Dendritic cell treated with granulocyte-macrophage colony-stimulating factor and Interleukin-4, amounts not matched to agents 40 ng/mL and 50 ng/mL, for 4 days (primary cell): ENCODE measurements at regions not wholly inside any gene's neighbourhood (a gene's known extent, or its start where the extent isn't known, plus 50 kb on each side); places are given as distances from the start of the nearest gene placed in this dataset.

Experiments used
- H3K27ac Mint-ChIP-seq: one replicate; pipeline ENCODE4 v1.8.0; 2022; ENCODE audit warnings: mild to moderate bottlenecking, mixed read lengths
- H3K27me3 Mint-ChIP-seq: one replicate; pipeline ENCODE4 v1.8.0; 2022; ENCODE audit warnings: mild to moderate bottlenecking, mixed read lengths
- H3K36me3 Mint-ChIP-seq: one replicate; pipeline ENCODE4 v1.8.0; 2022; ENCODE audit warnings: low read depth, mixed read lengths
- H3K4me1 Mint-ChIP-seq: one replicate; pipeline ENCODE4 v1.8.0; 2022; ENCODE audit warnings: low read depth, mixed read lengths
- H3K4me3 Mint-ChIP-seq: one replicate; pipeline ENCODE4 v1.8.0; 2022; ENCODE audit warnings: mild to moderate bottlenecking, moderate library complexity, mixed read lengths
- H3K9me3 Mint-ChIP-seq: one replicate; pipeline ENCODE4 v1.8.0; 2022; ENCODE audit warnings: mixed read lengths
- intact Hi-C: fragments of 100-400 bp; cut with micrococcal nuclease; formaldehyde crosslinking; loops from one replicate; pipeline ENCODE4 v1.15.0; 2022

DNA sequence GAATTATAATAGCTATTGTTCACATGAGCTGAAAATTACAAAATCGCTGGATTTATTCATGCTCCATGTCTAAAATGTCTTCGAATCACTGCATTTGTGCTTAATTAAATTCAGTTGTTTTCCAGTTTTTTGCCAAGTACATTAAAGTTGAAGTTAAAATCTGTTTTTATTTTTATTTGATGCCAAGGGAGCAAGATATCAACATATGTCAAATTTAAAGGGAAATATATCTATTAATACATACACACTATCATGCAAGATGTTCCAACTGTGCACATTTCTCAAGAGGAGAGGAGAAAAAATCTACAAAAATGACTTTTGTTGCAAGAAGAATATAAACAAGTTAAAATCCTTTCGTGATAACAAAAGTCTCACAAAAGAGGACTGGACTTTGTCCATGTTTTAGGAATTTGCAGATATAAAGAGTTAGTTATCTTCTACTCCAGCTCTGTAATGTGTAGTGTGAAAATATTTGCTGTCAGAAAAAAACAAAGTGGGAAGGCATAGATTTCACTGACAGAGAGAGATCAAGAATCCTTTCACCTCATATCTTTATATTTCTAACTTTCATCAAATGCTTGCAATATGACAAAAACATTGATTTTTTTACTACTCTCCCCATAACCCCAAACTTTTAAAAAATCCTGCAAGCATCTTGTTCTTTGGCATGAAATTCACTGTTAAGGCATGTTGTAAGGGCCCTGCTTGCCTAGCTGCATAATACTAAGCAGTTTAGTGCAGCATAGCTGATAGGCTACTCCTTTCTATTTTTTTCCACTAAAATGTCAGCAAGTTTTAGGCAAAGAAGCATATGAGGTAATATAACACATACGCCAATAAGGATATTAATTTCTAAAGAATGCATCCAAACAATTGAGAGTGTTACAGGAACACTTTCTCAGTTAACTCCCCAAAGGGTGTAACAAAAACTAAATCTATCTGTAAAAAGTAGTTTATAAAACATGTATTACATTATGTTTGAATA is 340.2 kb upstream of the ADAMTS5 start:
- Mint-ChIP-seq H3K4me1 (no peaks in the 10 kb centered on the region), H3K36me3 (no peaks in the 10 kb centered on the region), H3K9me3 (peaks cover 4% of the 10 kb centered on the region), H3K4me3 (no peak overlapping the region), H3K27me3 (no peaks in the 10 kb centered on the region), H3K27ac (no peak overlapping the region)
- intact Hi-C loops: no loop called here

DNA sequence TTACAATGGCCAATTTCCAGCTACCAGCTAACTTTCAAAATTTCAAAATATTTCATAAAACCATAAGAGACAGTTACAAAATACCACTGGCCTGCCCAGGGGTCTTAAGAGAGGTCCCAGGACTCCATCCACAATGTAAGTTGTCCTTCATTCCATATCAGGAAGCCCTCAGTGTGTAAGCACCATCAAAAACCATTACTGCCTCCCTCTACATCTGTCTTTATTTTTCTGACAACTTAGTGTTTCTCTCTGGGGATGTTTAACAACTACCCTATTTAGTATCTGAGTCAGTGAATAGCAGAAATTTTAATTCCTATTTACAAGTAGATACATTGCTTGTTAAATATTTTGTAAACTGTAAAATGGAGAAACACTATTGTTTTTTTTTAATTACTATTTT is 339.3 kb upstream of the ADAMTS5 start:
- H3K27ac Mint-ChIP-seq: no peak overlapping the region
- H3K36me3 Mint-ChIP-seq: no peaks in the 10 kb centered on the region
- no peak overlapping the region for H3K4me3 Mint-ChIP-seq
- H3K27me3 Mint-ChIP-seq: no peaks in the 10 kb centered on the region
- H3K4me1 Mint-ChIP-seq: no peaks in the 10 kb centered on the region
- intact Hi-C loops: no loop called here
- peaks cover 8% of the 10 kb centered on the region for H3K9me3 Mint-ChIP-seq

DNA sequence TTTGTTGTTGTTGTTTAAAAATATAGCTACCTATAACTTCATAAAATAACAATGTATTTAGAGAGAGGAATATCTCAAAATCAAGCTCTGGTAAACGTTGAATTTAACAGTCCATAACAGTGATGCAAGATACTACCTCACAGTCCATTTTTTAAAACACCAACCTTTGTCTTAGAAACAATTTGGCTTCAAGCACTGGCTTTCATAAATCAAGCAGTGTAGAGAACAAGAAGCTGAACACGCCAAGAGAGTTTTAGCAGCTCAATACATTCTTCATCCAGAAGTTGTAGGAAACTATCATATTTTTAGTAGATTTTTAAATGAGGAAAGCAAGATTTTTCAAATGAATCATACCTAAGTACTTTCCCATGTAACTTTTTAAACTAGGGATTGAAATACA is 334.3 kb upstream of the ADAMTS5 start:
- Mint-ChIP-seq H3K27me3 (no peaks in the 10 kb centered on the region), H3K27ac (no peak overlapping the region), H3K9me3 (peaks cover 23% of the 10 kb centered on the region), H3K36me3 (no peaks in the 10 kb centered on the region), H3K4me1 (no peaks in the 10 kb centered on the region), H3K4me3 (no peak overlapping the region)
- intact Hi-C loops: no loop called here

DNA sequence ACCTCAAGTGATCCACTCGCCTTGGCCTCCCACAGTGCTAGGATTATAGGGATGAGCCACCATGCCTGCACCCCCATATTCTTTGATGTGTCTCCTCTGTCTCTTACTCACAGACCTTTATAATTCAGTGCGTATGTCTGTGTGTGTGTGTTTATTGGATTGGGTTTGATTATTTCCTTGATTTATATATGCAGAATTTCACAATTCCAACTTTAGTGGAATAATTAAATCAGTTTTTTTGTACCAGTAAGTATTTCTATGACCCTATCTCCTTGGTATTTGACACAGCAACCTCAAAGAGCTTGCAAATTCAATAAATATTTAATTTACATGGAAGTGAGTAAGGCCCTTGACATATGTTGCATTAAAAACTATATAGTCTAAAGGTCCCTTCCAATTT is 333.9 kb upstream of the ADAMTS5 start:
- Mint-ChIP-seq H3K9me3 (peaks cover 28% of the 10 kb centered on the region), H3K27ac (no peak overlapping the region), H3K27me3 (no peaks in the 10 kb centered on the region), H3K4me1 (no peaks in the 10 kb centered on the region), H3K36me3 (no peaks in the 10 kb centered on the region), H3K4me3 (no peak overlapping the region)
- intact Hi-C loops: no loop called here

DNA sequence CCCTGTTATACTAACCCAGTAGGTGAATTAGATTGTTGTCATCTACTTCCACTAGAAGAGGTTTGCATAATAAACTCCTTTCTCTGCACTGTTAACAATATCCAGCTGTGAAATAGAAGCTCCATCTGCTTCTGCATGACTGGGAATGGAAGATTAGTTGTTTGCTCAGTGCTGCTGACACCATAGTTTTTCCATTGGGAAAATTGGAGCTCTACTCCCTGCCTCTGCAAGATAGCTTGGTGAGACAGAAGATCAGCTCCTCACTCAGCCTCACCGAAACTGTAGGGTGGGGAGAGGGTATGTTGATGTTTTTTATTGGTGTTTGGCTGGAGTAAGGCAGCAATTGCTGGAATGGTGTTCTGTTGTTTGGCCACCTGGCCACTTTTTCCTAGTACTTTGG is 331.6 kb upstream of the ADAMTS5 start:
- no peak overlapping the region for H3K27ac Mint-ChIP-seq
- peaks cover 49% of the 10 kb centered on the region for H3K9me3 Mint-ChIP-seq
- H3K4me1 Mint-ChIP-seq: no peaks in the 10 kb centered on the region
- intact Hi-C loops: no loop called here
- H3K36me3 Mint-ChIP-seq: no peaks in the 10 kb centered on the region
- no peak overlapping the region for H3K4me3 Mint-ChIP-seq
- H3K27me3 Mint-ChIP-seq: no peaks in the 10 kb centered on the region

DNA sequence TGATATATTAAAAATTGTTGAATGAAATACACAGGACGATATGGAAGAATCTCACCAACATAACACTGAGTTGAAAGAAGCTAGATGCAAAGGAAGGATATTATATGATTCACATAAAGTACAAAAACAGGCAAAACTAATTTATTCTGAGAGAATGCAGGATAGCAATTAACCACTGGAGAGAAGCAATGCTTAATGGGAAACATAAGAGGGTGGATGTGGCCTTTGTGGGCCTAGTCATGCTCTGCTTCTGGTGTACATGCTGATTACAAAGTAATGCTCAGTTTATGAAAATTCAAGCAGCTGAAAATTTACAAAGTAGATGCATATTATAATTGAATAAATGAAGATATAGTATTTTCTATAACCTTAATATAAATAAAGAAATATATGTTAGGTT is 326.4 kb upstream of the ADAMTS5 start:
- Mint-ChIP-seq H3K4me1 (no peaks in the 10 kb centered on the region), H3K9me3 (peaks cover 41% of the 10 kb centered on the region), H3K27me3 (no peaks in the 10 kb centered on the region), H3K27ac (no peak overlapping the region), H3K4me3 (no peak overlapping the region), H3K36me3 (no peaks in the 10 kb centered on the region)
- intact Hi-C loops: no loop called here

DNA sequence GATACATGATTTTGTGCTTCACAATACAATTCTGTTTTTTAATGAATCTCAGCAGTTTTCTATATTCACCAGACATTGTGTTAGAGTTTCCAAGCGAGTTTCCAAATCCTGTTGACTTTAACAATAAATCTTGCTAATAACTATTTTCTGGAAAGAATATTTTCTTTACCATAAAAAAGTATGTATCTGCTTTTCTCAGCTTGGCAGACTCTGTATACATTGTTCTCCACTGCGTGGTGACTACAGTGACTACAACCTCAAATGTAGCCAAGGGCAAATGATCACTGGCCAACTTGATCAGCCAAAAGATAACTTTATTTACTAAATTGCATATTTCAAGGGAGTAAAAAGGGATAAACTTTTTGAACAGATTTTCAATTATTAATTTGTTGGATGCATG is 325.9 kb upstream of the ADAMTS5 start:
- intact Hi-C loops: no loop called here
- Mint-ChIP-seq H3K4me3 (no peak overlapping the region), H3K9me3 (peaks cover 41% of the 10 kb centered on the region), H3K36me3 (no peaks in the 10 kb centered on the region), H3K4me1 (no peaks in the 10 kb centered on the region), H3K27me3 (no peaks in the 10 kb centered on the region), H3K27ac (no peak overlapping the region)

DNA sequence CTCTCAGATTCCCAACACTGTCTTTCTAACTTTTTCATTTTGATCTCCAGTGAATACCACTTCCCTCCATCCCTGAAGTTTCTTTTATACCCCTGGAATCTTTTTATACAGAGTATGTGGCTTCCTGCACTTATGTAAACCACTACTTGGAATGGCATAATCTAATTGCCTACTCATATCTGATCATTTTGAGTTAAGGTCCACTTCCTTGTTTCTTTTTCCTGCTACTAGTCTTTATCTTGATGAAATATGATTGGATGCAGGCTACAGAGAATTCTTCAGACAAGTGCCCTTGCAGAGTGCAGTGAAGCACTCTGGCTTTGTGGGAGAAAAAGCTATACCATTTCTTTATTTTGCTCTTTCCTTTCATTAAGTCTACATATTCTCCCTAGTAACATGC is 325.3 kb upstream of the ADAMTS5 start:
- Mint-ChIP-seq H3K36me3 (no peaks in the 10 kb centered on the region), H3K27ac (no peak overlapping the region), H3K9me3 (peaks cover 46% of the 10 kb centered on the region), H3K4me3 (no peak overlapping the region), H3K27me3 (no peaks in the 10 kb centered on the region), H3K4me1 (no peaks in the 10 kb centered on the region)
- intact Hi-C loops: no loop called here

DNA sequence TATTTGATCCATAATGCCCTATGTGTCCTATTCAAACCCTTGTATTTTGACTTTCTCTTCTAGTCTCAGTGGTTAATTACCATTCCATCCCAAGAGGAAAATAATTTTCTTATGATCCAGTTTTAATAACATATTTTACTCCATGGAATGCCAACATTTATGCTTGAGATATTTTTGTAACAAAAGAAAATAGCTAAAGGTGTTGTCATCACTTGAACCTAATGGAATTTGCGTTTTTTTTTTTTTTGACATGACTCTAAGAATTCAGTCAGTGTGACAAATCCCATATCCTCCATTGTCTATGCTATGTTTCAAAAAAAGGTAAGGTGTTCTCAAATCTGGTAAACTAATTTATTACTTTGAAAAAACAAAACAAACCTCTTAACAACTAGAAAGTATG is 324.1 kb upstream of the ADAMTS5 start:
- Mint-ChIP-seq H3K4me1 (no peaks in the 10 kb centered on the region), H3K36me3 (no peaks in the 10 kb centered on the region), H3K27me3 (no peaks in the 10 kb centered on the region), H3K9me3 (peaks cover 37% of the 10 kb centered on the region), H3K27ac (no peak overlapping the region), H3K4me3 (no peak overlapping the region)
- intact Hi-C loops: no loop called here

DNA sequence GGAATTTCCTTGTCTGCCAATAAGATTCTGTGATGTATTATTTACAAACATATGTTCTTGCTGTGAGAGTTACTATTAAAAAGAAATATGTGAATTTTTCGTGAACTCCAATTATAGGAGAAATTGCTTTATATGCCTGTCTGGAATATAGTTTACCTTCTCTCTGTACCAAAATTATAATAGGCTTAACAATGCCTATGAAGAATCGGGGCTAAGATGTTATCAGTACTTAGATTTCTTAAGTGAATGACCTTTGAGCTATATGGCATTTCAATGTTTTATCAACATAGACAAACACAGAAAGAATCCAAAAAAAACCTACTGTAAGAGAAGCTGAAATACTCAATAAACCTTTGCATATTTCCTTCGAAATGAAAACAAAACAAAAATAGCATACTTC is 323.1 kb upstream of the ADAMTS5 start:
- intact Hi-C loops: no loop called here
- H3K4me1 Mint-ChIP-seq: no peaks in the 10 kb centered on the region
- H3K27me3 Mint-ChIP-seq: no peaks in the 10 kb centered on the region
- H3K36me3 Mint-ChIP-seq: no peaks in the 10 kb centered on the region
- no peak overlapping the region for H3K27ac Mint-ChIP-seq
- no peak overlapping the region for H3K4me3 Mint-ChIP-seq
- H3K9me3 Mint-ChIP-seq: peaks cover 27% of the 10 kb centered on the region

DNA sequence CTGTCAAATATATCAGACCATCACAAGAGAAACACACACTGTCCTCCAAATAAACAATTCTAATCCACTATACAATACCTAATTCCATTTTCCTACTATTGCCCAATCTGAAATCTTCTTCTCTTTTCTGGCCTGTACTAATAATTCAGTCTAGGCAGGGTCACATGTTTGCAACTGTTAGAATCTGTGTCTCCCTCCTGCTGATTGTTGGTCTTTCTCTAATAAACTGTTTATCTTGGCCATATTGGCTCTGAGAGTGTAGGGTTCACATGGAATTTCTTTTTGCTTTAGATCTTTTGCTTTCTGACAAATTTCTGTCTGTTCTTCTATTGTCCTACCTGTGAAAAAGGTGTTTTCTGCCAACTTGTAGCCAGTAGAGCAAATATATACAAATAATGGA is 319.9 kb upstream of the ADAMTS5 start:
- H3K4me3 Mint-ChIP-seq: no peak overlapping the region
- H3K27ac Mint-ChIP-seq: no peak overlapping the region
- intact Hi-C loops: no loop called here
- H3K9me3 Mint-ChIP-seq: peaks cover 14% of the 10 kb centered on the region
- H3K27me3 Mint-ChIP-seq: no peaks in the 10 kb centered on the region
- no peaks in the 10 kb centered on the region for H3K36me3 Mint-ChIP-seq
- no peaks in the 10 kb centered on the region for H3K4me1 Mint-ChIP-seq

DNA sequence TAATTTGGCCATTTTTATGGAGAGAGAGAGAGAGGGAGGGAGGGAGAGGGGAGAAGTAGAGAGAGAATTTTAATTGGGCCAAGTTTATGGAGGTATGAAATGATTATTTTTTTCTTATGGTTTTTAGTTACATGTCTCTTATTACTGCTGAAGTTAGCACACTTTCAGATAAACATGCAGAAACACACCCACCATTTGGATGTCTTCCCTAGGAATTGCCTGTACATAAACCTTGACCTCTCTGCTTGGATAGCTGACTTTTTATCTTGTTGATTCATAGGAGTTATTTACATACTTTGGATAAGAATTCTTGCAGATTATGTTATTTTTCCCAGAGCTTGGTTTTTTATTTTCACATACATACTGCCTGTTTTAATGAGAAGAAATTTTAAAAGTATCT is 310.2 kb upstream of the ADAMTS5 start:
- Mint-ChIP-seq H3K27ac (no peak overlapping the region), H3K27me3 (no peaks in the 10 kb centered on the region), H3K4me3 (no peak overlapping the region), H3K9me3 (peaks cover 10% of the 10 kb centered on the region), H3K4me1 (peaks cover 19% of the 10 kb centered on the region), H3K36me3 (no peaks in the 10 kb centered on the region)
- intact Hi-C loops: no loop called here

DNA sequence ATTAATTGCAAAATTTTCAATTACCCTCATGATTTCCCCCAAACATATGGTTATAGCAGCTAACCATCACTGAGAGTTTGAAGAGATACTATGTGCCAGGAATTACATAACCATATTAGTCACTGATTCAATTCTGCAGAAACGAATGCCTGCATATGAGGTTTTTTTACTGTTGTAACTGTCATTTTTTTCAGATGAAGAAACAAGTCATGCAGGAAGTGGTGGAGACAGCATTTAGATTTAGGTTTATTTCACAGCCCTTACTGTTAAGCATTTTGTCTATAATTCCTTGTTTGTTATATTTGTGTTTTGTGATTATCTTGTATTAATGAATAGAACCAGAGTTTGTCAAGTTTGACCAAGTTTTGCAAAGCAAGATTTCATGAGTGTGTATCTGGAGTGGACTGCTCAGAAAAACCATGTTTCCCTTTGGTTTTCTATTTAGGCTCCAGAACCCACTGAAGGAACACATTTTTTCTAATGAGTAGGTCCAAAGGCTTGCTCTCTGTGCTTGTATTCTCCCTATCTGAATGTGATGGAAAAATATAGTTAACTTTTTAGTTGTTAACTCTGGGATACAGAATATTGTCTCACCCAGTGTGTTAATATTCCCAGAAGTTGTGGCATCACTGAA is 308.5 kb upstream of the ADAMTS5 start:
- H3K27me3 Mint-ChIP-seq: no peaks in the 10 kb centered on the region
- H3K36me3 Mint-ChIP-seq: no peaks in the 10 kb centered on the region
- H3K4me3 Mint-ChIP-seq: no peak overlapping the region
- peaks cover 19% of the 10 kb centered on the region for H3K4me1 Mint-ChIP-seq
- peaks cover 2% of the 10 kb centered on the region for H3K9me3 Mint-ChIP-seq
- intact Hi-C loops: no loop called here
- H3K27ac Mint-ChIP-seq: peak overlapping the region; percentile 50

DNA sequence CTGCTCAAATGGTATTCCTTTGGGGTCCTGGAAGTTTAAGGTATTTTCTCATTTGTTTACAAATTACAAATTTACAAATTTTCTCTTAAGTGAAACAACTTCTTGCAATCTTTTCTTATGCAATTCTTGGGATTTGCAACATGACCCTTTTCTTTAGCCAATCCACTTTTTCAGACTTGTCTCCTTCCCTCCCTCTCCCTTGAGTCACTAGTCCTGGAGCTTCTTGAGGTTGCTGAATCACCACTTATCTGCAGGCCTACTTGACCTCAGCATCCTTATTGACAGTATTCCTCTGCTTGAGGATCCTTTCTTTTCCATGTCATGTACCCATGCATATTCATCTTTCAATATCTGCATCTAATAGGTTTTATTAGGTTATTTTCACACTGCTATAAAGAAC is 302.8 kb upstream of the ADAMTS5 start:
- H3K4me1 Mint-ChIP-seq: peaks cover 7% of the 10 kb centered on the region
- H3K36me3 Mint-ChIP-seq: no peaks in the 10 kb centered on the region
- no peak overlapping the region for H3K4me3 Mint-ChIP-seq
- H3K27me3 Mint-ChIP-seq: no peaks in the 10 kb centered on the region
- H3K9me3 Mint-ChIP-seq: no peaks in the 10 kb centered on the region
- intact Hi-C loops: no loop called here
- no peak overlapping the region for H3K27ac Mint-ChIP-seq
